Esophagus muscularis mucosa (tissue), 3 donors: ENCODE measurements at regions not wholly inside any gene's neighbourhood (a gene's known extent, or its start where the extent isn't known, plus 50 kb on each side); places are given as distances from the start of the nearest gene placed in this dataset.

Experiments
- POLR2AphosphoS5 ChIP-seq, 2 donors: sonication (generic); formaldehyde crosslinking; IDR thresholded peaks; one replicate each; pipeline ENCODE4 v1.6.1; 2017; ENCODE audit warnings: antibody characterized with exemption in 2 of 2
- TF ChIP-seq, protein P1 (sequence below), 3 experiments: fragments of 200-600 bp in 2 of 3; fragments of 450-650 bp in 1 of 3; sonication (generic) in 2 of 3; IDR thresholded peaks; one replicate each; pipeline ENCODE4 v1.5.1; 2017 to 2019; ENCODE audit warnings: antibody characterized with exemption in 3 of 3, mild to moderate bottlenecking in 2 of 3, moderate library complexity in 1 of 3

DNA sequence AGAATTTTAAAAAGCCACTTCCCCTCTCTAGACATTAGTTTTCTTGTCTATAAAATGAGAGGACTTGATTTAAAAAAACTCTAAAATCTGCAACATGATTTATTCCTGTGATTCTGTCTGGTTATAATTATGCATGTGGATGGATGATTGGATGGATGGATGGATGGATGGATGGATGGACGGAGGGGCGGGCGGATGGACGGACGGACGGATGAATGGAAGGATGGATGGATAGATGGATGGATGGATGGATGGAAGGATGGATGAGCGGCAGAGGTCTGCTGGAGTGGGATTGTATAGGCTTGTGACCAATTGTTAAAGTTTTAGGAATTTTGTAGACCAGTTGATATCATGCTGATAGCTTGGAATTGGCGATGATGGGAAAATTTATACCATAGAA is 135.2 kb upstream of the TIAM1 start:
- TF ChIP-seq, protein P1, sequence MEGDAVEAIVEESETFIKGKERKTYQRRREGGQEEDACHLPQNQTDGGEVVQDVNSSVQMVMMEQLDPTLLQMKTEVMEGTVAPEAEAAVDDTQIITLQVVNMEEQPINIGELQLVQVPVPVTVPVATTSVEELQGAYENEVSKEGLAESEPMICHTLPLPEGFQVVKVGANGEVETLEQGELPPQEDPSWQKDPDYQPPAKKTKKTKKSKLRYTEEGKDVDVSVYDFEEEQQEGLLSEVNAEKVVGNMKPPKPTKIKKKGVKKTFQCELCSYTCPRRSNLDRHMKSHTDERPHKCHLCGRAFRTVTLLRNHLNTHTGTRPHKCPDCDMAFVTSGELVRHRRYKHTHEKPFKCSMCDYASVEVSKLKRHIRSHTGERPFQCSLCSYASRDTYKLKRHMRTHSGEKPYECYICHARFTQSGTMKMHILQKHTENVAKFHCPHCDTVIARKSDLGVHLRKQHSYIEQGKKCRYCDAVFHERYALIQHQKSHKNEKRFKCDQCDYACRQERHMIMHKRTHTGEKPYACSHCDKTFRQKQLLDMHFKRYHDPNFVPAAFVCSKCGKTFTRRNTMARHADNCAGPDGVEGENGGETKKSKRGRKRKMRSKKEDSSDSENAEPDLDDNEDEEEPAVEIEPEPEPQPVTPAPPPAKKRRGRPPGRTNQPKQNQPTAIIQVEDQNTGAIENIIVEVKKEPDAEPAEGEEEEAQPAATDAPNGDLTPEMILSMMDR (IDR thresholded peaks at IDR 0.05), result no peak
- no peak for TF ChIP-seq POLR2AphosphoS5 (IDR thresholded peaks at IDR 0.05)
